GM23248 (cell line): ENCODE measurements at regions not wholly inside any gene's neighbourhood (a gene's known extent, or its start where the extent isn't known, plus 50 kb on each side); places are given as distances from the start of the nearest gene placed in this dataset.

ENCODE experiments used
- DNase-seq: peaks from one replicate; pipeline ENCODE4 v3.0.0-alpha.2; 2015
- H2AFZ ChIP-seq: fragments of 200-600 bp; sonication (generic); 2 replicates; pipeline ENCODE4 v1.6.1; 2016; ENCODE audit warnings: antibody characterized with exemption
- H3F3A ChIP-seq: fragments of 200-600 bp; sonication (generic); 2 replicates; pipeline ENCODE4 v1.6.1; 2016; ENCODE audit warnings: mild to moderate bottlenecking, antibody characterized with exemption, mixed run types; ENCODE audit not compliant: insufficient read depth
- H3K27ac ChIP-seq: fragments of 200-600 bp; sonication (generic); 2 replicates; pipeline ENCODE4 v1.5.1; 2016; ENCODE audit warnings: mild to moderate bottlenecking
- H3K27me3 ChIP-seq: fragments of 200-600 bp; sonication (generic); replicated peaks from 2 replicates; pipeline ENCODE4 v1.6.1; 2016; ENCODE audit warnings: mild to moderate bottlenecking; ENCODE audit not compliant: insufficient read depth
- H3K36me3 ChIP-seq: fragments of 200-600 bp; sonication (generic); 2 replicates; pipeline ENCODE4 v1.6.1; 2016; ENCODE audit warnings: low read depth, mild to moderate bottlenecking
- H3K4me1 ChIP-seq: fragments of 200-600 bp; sonication (generic); 2 replicates; pipeline ENCODE4 v1.6.1; 2016; ENCODE audit warnings: mild to moderate bottlenecking; ENCODE audit not compliant: insufficient read depth
- H3K4me2 ChIP-seq: fragments of 200-600 bp; sonication (generic); one replicate; pipeline ENCODE4 v1.6.1; 2016; ENCODE audit warnings: mild to moderate bottlenecking; ENCODE audit not compliant: unreplicated experiment
- H3K4me3 ChIP-seq: fragments of 200-600 bp; sonication (generic); 2 replicates; pipeline ENCODE4 v1.5.1; 2016; ENCODE audit warnings: mild to moderate bottlenecking
- H3K79me2 ChIP-seq: fragments of 200-600 bp; sonication (generic); 2 replicates; pipeline ENCODE4 v1.6.1; 2016; ENCODE audit warnings: mild to moderate bottlenecking; ENCODE audit not compliant: insufficient read depth
- H3K9ac ChIP-seq: fragments of 200-600 bp; sonication (generic); 2 replicates; pipeline ENCODE4 v1.6.1; 2016; ENCODE audit warnings: mild to moderate bottlenecking
- H3K9me2 ChIP-seq: fragments of 200-600 bp; sonication (generic); 2 replicates; pipeline ENCODE4 v1.6.1; 2016; ENCODE audit warnings: mixed run types, mild to moderate bottlenecking, moderate library complexity; ENCODE audit not compliant: insufficient read depth
- H3K9me3 ChIP-seq: fragments of 200-600 bp; sonication (generic); one replicate; pipeline ENCODE4 v1.6.1; 2017; ENCODE audit warnings: low read depth
- H4K20me1 ChIP-seq: fragments of 200-600 bp; sonication (generic); 2 replicates; pipeline ENCODE4 v1.6.0; 2016; ENCODE audit not compliant: insufficient read depth
- EZH2 ChIP-seq: fragments of 200-600 bp; sonication (generic); IDR thresholded peaks from 2 replicates; pipeline ENCODE4 v1.6.1; 2018; ENCODE audit warnings: antibody characterized with exemption, mild to moderate bottlenecking; ENCODE audit not compliant: insufficient read depth, poor library complexity, severe bottlenecking
- EZH2phosphoT487 ChIP-seq: fragments of 200-600 bp; sonication (generic); IDR thresholded peaks from 2 replicates; pipeline ENCODE4 v1.6.1; 2018; ENCODE audit warnings: antibody characterized with exemption, moderate library complexity, mild to moderate bottlenecking, low read depth; ENCODE audit not compliant: insufficient read depth
- WGBS, 2 experiments: methylation state at CpG; one replicate each; pipeline ENCODE4 v1.1.6; 2015 to 2017; ENCODE audit warnings: low lambda C conversion rate in 2 of 2, low coverage in 1 of 2; ENCODE audit errors: missing lambda C conversion rate in 2 of 2; 5-methylcytosine and 5-hydroxymethylcytosine counted together
- in situ Hi-C: fragments of 300-500 bp; cut with MboI; formaldehyde crosslinking; loops from 2 replicates; pipeline ENCODE4 v1.15.0; 2020

DNA sequence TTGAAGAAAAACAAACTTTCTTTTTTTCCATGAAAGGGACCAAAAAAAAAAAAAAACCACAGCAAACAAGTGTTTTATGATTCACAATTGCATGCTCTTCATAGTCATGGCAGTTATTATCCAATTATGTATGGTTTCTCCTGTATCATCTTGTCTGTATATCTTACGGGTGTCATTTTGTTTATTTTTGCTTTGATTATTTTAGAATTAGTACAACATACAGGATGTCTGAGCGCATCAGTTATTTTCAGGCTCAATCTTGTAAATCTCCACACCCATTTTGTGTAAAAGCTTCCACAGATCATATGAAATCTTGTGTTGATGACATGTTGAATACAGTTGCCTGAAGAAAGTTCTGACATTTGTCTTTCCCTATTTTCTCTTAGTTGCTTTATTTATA lies 280.3 kb downstream of the KLF5 start:
- TF ChIP-seq EZH2 (no peak), EZH2phosphoT487 (no peak)
- H3K9me2 ChIP-seq, result no peaks in the 10 kb centered on the region
- peak; percentile 15 for DNase-seq
- no peaks in the 10 kb centered on the region for H3K79me2 ChIP-seq
- no peaks in the 10 kb centered on the region for H3K36me3 ChIP-seq
- H3F3A ChIP-seq, result peaks cover 18% of the 10 kb centered on the region; the same call in 1 of the 2 replicates
- no peaks in the 10 kb centered on the region for H4K20me1 ChIP-seq
- no peak overlapping the region for H3K4me2 ChIP-seq
- no peak overlapping the region for H3K4me3 ChIP-seq
- H3K4me1 ChIP-seq, result peaks cover 39% of the 10 kb centered on the region
- WGBS, 2 experiments, result 70 to 76% methylated on average over 2 of the region's 2 CpGs
- no peaks in the 10 kb centered on the region for H3K27me3 ChIP-seq
- in situ Hi-C loops, result no loop called here
- H3K9me3 ChIP-seq, result no peaks in the 10 kb centered on the region
- no peak overlapping the region for H2AFZ ChIP-seq
- no peak overlapping the region for H3K27ac ChIP-seq
- no peak overlapping the region for H3K9ac ChIP-seq

GRCh38 chr13:73338389-73338788 lies 279.6 kb downstream of the KLF5 start:
- H3K9ac ChIP-seq, result no peak overlapping the region
- no peaks in the 10 kb centered on the region for H3K9me3 ChIP-seq
- in situ Hi-C loops, result no loop called here
- H3K9me2 ChIP-seq, result no peaks in the 10 kb centered on the region
- no peak overlapping the region for H3K4me3 ChIP-seq
- no peak overlapping the region for H3K4me2 ChIP-seq
- peak; percentile 3 for DNase-seq
- H3K36me3 ChIP-seq, result no peaks in the 10 kb centered on the region
- H2AFZ ChIP-seq, result no peak overlapping the region
- no peaks in the 10 kb centered on the region for H3K79me2 ChIP-seq
- no peaks in the 10 kb centered on the region for H4K20me1 ChIP-seq
- no peak for TF ChIP-seq EZH2
- TF ChIP-seq EZH2phosphoT487, result no peak
- no peak overlapping the region for H3K27ac ChIP-seq
- WGBS, 2 experiments, result 61 to 72% methylated on average over 3 of the region's 3 CpGs
- peaks cover 18% of the 10 kb centered on the region for H3F3A ChIP-seq
- H3K27me3 ChIP-seq, result no peaks in the 10 kb centered on the region
- H3K4me1 ChIP-seq, result peaks cover 41% of the 10 kb centered on the region

GRCh38 chr13:73337532-73337931 lies 278.7 kb downstream of the KLF5 start:
- Histone ChIP-seq H3K27ac (no peak overlapping the region), H3K79me2 (no peaks in the 10 kb centered on the region), H3K36me3 (no peaks in the 10 kb centered on the region), H3K9me3 (no peaks in the 10 kb centered on the region), H3K9me2 (no peaks in the 10 kb centered on the region), H2AFZ (no peak overlapping the region), H3K9ac (no peak overlapping the region), H3K4me2 (no peak overlapping the region), H3K4me1 (peaks cover 41% of the 10 kb centered on the region), H4K20me1 (no peaks in the 10 kb centered on the region), H3K4me3 (no peak overlapping the region), H3F3A (peaks cover 18% of the 10 kb centered on the region), H3K27me3 (no peaks in the 10 kb centered on the region)
- 79 to 88% methylated on average over 2 of the region's 2 CpGs for WGBS, 2 experiments
- DNase-seq, result no peak
- in situ Hi-C loops, result no loop called here
- TF ChIP-seq EZH2 (no peak), EZH2phosphoT487 (no peak)

DNA sequence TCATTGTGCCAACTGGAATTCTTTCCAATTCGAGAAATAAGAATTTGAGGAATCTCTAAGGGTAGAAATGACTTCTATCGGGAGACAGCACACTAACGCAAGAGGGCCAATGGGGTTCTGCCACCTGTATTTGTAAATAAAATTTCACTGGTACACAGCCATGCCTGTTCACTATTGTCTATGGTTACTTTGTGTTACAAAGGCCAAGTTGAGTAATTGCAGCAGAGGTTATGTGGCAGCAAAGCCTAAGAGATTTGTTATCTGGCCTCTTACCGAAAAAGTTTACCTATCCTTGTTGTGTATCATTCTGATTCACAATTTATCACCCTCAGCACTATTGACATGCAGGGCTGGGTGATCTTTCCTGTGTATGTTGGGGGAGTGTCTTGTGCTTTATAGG lies 278.0 kb downstream of the KLF5 start:
- Histone ChIP-seq H3K79me2 (no peaks in the 10 kb centered on the region), H3K4me2 (no peak overlapping the region), H3K27ac (no peak overlapping the region), H3K9ac (no peak overlapping the region), H3K9me2 (no peaks in the 10 kb centered on the region), H2AFZ (no peak overlapping the region), H3K36me3 (no peaks in the 10 kb centered on the region), H3K4me3 (no peak overlapping the region), H3K9me3 (no peaks in the 10 kb centered on the region), H4K20me1 (no peaks in the 10 kb centered on the region), H3F3A (peaks cover 18% of the 10 kb centered on the region), H3K4me1 (peaks cover 36% of the 10 kb centered on the region), H3K27me3 (no peaks in the 10 kb centered on the region)
- 72 to 79% methylated on average over 4 of the region's 4 CpGs for WGBS, 2 experiments
- no peak for TF ChIP-seq EZH2
- no peak for TF ChIP-seq EZH2phosphoT487
- no peak for DNase-seq
- in situ Hi-C loops, result no loop called here

GRCh38 chr13:73335944-73336343 lies 277.1 kb downstream of the KLF5 start:
- TF ChIP-seq EZH2, result no peak
- TF ChIP-seq EZH2phosphoT487, result no peak
- Histone ChIP-seq H3K4me3 (no peak overlapping the region), H3K27ac (no peak overlapping the region), H2AFZ (no peak overlapping the region), H3K9me2 (no peaks in the 10 kb centered on the region), H3K9ac (no peak overlapping the region), H4K20me1 (no peaks in the 10 kb centered on the region), H3K4me1 (peaks cover 29% of the 10 kb centered on the region), H3K36me3 (no peaks in the 10 kb centered on the region), H3K27me3 (no peaks in the 10 kb centered on the region), H3F3A (peaks cover 14% of the 10 kb centered on the region), H3K4me2 (no peak overlapping the region), H3K9me3 (no peaks in the 10 kb centered on the region), H3K79me2 (no peaks in the 10 kb centered on the region)
- peak; percentile 4 for DNase-seq
- in situ Hi-C loops, result no loop called here
- WGBS, 2 experiments, result 87% methylated on average over 7 of the region's 7 CpGs
